ENCODE measurements at regions not wholly inside any gene's neighbourhood (a gene's known extent, or its start where the extent isn't known, plus 50 kb on each side); places are given as distances from the start of the nearest gene placed in this dataset.

GRCh38 chr10:105803206-105803605 lies 1162.1 kb downstream of the SORCS3 start:
- no peaks in the 10 kb centered on the region for H3K4me1 Mint-ChIP-seq (ENCODE audit: low read depth, unreplicated experiment)
- H3K27ac Mint-ChIP-seq (ENCODE audit: unreplicated experiment), result no peak overlapping the region
- ChIA-PET POLR2A (no interaction called here), CTCF (no interaction called here)
- no peaks in the 10 kb centered on the region for H3K9me3 Mint-ChIP-seq (ENCODE audit: unreplicated experiment)
- Histone ChIP-seq H3K4me3 (ENCODE audit: low read depth, low read length) (no peak overlapping the region), H3K36me3 (ENCODE audit: control insufficient read depth, insufficient read depth, low read length) (no peaks in the 10 kb centered on the region), H3K9me3 (no peaks in the 10 kb centered on the region), H3K4me1 (no peaks in the 10 kb centered on the region), H3K27me3 (replicated peaks; ENCODE audit: control insufficient read depth, insufficient read depth, low read length) (no peaks in the 10 kb centered on the region)
- no peak overlapping the region for H3K4me3 Mint-ChIP-seq (ENCODE audit: unreplicated experiment)
- BruUV-seq (replicated peaks), result no TSS peak
- H3K36me3 Mint-ChIP-seq (ENCODE audit: insufficient read depth, unreplicated experiment), result no peaks in the 10 kb centered on the region
- intact Hi-C loops (cut with micrococcal nuclease; ENCODE audit: unreplicated experiment), result no loop called here
- no peaks in the 10 kb centered on the region for H3K27me3 Mint-ChIP-seq (ENCODE audit: insufficient read depth, unreplicated experiment)
- no peak for DNase-seq
- TF ChIP-seq CTCF (IDR thresholded peaks at IDR 0.05; ENCODE audit: insufficient read depth in 1 of 2, low read depth in 1 of 2, low read length in 1 of 2, severe bottlenecking in 1 of 2, unreplicated experiment in 1 of 2), result no peak

GRCh38 chr10:105800641-105801040 lies 1159.6 kb downstream of the SORCS3 start:
- POLR2A ChIA-PET, result no interaction called here
- no peaks in the 10 kb centered on the region for H3K9me3 ChIP-seq
- TF ChIP-seq CTCF (IDR thresholded peaks at IDR 0.05; ENCODE audit: insufficient read depth in 1 of 2, low read depth in 1 of 2, low read length in 1 of 2, severe bottlenecking in 1 of 2, unreplicated experiment in 1 of 2), result no peak
- no peaks in the 10 kb centered on the region for H3K27me3 ChIP-seq (replicated peaks; ENCODE audit: control insufficient read depth, insufficient read depth, low read length)
- no peaks in the 10 kb centered on the region for H3K36me3 ChIP-seq (ENCODE audit: control insufficient read depth, insufficient read depth, low read length)
- H3K36me3 Mint-ChIP-seq (ENCODE audit: insufficient read depth, unreplicated experiment), result no peaks in the 10 kb centered on the region
- BruUV-seq (replicated peaks), result no TSS peak
- H3K27ac Mint-ChIP-seq (ENCODE audit: unreplicated experiment), result no peak overlapping the region
- CTCF ChIA-PET, result no interaction called here
- no peaks in the 10 kb centered on the region for H3K27me3 Mint-ChIP-seq (ENCODE audit: insufficient read depth, unreplicated experiment)
- H3K4me3 Mint-ChIP-seq (ENCODE audit: unreplicated experiment), result no peak overlapping the region
- intact Hi-C loops (cut with micrococcal nuclease; ENCODE audit: unreplicated experiment), result no loop called here
- no peak for DNase-seq
- no peaks in the 10 kb centered on the region for H3K9me3 Mint-ChIP-seq (ENCODE audit: unreplicated experiment)
- H3K4me3 ChIP-seq (ENCODE audit: low read depth, low read length), result no peak overlapping the region
- H3K4me1 Mint-ChIP-seq (ENCODE audit: low read depth, unreplicated experiment), result no peaks in the 10 kb centered on the region
- H3K4me1 ChIP-seq, result no peaks in the 10 kb centered on the region

DNA sequence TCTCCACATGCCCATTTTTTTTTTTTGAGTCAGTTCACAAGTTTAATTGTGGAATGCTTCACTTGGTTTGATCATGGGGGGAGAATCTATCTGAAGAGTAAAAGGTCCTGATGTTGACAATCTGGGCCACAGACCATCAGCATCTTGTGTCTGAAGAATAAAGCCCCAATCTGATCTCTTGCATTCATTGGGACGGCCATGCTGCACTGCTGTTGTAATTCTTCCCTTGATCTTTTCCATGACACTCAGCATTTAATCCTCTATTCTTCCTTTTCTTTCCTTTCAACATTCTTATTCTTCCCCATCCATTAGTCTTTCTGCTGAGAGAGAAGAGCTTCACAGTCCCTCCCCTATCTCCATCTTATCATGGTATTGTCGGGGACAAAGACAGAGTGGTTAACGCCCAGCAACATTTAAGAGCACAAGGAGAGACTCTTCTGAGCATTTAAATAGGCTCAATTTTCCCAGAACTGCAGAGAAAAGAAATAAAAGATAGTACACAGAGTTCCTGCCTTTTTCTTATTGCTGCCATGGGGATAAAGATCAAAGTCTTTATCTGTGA lies 1157.3 kb downstream of the SORCS3 start:
- H3K27me3 ChIP-seq (replicated peaks; ENCODE audit: control insufficient read depth, insufficient read depth, low read length), result no peaks in the 10 kb centered on the region
- no peaks in the 10 kb centered on the region for H3K9me3 Mint-ChIP-seq (ENCODE audit: unreplicated experiment)
- H3K36me3 ChIP-seq (ENCODE audit: control insufficient read depth, insufficient read depth, low read length), result no peaks in the 10 kb centered on the region
- no TSS peak for BruUV-seq (replicated peaks)
- H3K27ac Mint-ChIP-seq (ENCODE audit: unreplicated experiment), result no peak overlapping the region
- no peak for TF ChIP-seq CTCF (IDR thresholded peaks at IDR 0.05; ENCODE audit: insufficient read depth in 1 of 2, low read depth in 1 of 2, low read length in 1 of 2, severe bottlenecking in 1 of 2, unreplicated experiment in 1 of 2)
- no peak for DNase-seq
- no peak overlapping the region for H3K4me3 Mint-ChIP-seq (ENCODE audit: unreplicated experiment)
- POLR2A ChIA-PET, result no interaction called here
- H3K27me3 Mint-ChIP-seq (ENCODE audit: insufficient read depth, unreplicated experiment), result no peaks in the 10 kb centered on the region
- CTCF ChIA-PET, result no interaction called here
- intact Hi-C loops (cut with micrococcal nuclease; ENCODE audit: unreplicated experiment), result loop anchor here (5.0 to 10.0 kb wide), 2 partner anchors 379 to 734 kb away; no protein-coding TSS in a partner anchor
- no peaks in the 10 kb centered on the region for H3K4me1 Mint-ChIP-seq (ENCODE audit: low read depth, unreplicated experiment)
- H3K4me3 ChIP-seq (ENCODE audit: low read depth, low read length), result no peak overlapping the region
- H3K36me3 Mint-ChIP-seq (ENCODE audit: insufficient read depth, unreplicated experiment), result no peaks in the 10 kb centered on the region
- H3K9me3 ChIP-seq, result no peaks in the 10 kb centered on the region
- no peaks in the 10 kb centered on the region for H3K4me1 ChIP-seq

Data from Caco-2 (cell line).